ENCODE measurements at regions not wholly inside any gene's neighbourhood (a gene's known extent, or its start where the extent isn't known, plus 50 kb on each side); places are given as distances from the start of the nearest gene placed in this dataset.

- TF ChIP-seq CTCF (IDR thresholded peaks at IDR 0.05) (no peak), POLR2A (IDR thresholded peaks at IDR 0.05) (no peak)
These were observed 54.9 kb downstream of the CAMK2N1 start for GRCh38 chr1:20431176-20431460.

Measured in heart left ventricle (tissue), 13 donors.